Mesothelial cell of epicardium (in vitro differentiated cells): ENCODE measurements at regions not wholly inside any gene's neighbourhood (a gene's known extent, or its start where the extent isn't known, plus 50 kb on each side); places are given as distances from the start of the nearest gene placed in this dataset.

Experiments used
- DNase-seq, 2 experiments: peaks; one replicate each; pipeline ENCODE4 v3.0.0; 2021; ENCODE audit warnings: low spot score in 2 of 2; ENCODE audit not compliant: unreplicated experiment in 2 of 2
- H3K27ac Mint-ChIP-seq: 2 replicates; pipeline ENCODE4 v1.8.0; 2021; ENCODE audit warnings: mixed read lengths
- H3K27me3 Mint-ChIP-seq: 2 replicates; pipeline ENCODE4 v1.8.0; 2021; ENCODE audit warnings: low read depth, mixed read lengths
- H3K36me3 Mint-ChIP-seq: 2 replicates; pipeline ENCODE4 v1.8.0; 2021; ENCODE audit warnings: mixed read lengths
- H3K4me1 Mint-ChIP-seq: 2 replicates; pipeline ENCODE4 v1.8.0; 2021; ENCODE audit warnings: mixed read lengths
- H3K4me3 Mint-ChIP-seq: 2 replicates; pipeline ENCODE4 v1.8.0; 2021; ENCODE audit warnings: mild to moderate bottlenecking, moderate library complexity, mixed read lengths
- H3K9me3 Mint-ChIP-seq: 2 replicates; pipeline ENCODE4 v1.8.0; 2021; ENCODE audit warnings: mixed read lengths
- TF ChIP-seq, protein P1 (sequence below): fragments of 200-600 bp; sonication (generic); IDR thresholded peaks from one replicate; pipeline ENCODE4 v1.5.0; 2021; ENCODE audit warnings: antibody characterized with exemption; ENCODE audit not compliant: unreplicated experiment

DNA sequence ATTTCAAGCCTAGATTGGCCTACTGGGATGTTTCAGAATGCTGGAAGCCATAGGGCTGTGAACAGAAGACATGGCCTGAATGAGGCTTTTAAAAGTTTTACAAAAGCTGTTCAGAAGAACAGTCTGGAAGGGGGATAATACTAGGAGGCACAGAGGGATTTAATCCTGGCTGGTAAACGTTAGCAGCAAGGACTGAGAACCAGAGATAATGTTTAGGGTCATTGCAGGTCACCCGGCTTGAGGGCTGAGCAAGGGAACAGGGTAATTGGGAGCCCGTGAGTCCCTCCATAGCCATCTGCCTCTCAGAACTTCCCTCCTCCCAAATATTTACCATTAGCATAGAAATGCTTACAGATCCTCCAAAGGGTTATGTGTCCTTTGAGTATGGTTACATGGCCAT is 765.4 kb downstream of the TMEM182 start:
- no peaks in the 10 kb centered on the region for H3K4me1 Mint-ChIP-seq
- no peak for DNase-seq
- no peak overlapping the region for H3K27ac Mint-ChIP-seq
- no peaks in the 10 kb centered on the region for H3K36me3 Mint-ChIP-seq
- H3K9me3 Mint-ChIP-seq = peaks cover 4% of the 10 kb centered on the region
- TF ChIP-seq, protein P1, sequence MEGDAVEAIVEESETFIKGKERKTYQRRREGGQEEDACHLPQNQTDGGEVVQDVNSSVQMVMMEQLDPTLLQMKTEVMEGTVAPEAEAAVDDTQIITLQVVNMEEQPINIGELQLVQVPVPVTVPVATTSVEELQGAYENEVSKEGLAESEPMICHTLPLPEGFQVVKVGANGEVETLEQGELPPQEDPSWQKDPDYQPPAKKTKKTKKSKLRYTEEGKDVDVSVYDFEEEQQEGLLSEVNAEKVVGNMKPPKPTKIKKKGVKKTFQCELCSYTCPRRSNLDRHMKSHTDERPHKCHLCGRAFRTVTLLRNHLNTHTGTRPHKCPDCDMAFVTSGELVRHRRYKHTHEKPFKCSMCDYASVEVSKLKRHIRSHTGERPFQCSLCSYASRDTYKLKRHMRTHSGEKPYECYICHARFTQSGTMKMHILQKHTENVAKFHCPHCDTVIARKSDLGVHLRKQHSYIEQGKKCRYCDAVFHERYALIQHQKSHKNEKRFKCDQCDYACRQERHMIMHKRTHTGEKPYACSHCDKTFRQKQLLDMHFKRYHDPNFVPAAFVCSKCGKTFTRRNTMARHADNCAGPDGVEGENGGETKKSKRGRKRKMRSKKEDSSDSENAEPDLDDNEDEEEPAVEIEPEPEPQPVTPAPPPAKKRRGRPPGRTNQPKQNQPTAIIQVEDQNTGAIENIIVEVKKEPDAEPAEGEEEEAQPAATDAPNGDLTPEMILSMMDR = no peak
- H3K27me3 Mint-ChIP-seq = no peaks in the 10 kb centered on the region
- no peak overlapping the region for H3K4me3 Mint-ChIP-seq

DNA sequence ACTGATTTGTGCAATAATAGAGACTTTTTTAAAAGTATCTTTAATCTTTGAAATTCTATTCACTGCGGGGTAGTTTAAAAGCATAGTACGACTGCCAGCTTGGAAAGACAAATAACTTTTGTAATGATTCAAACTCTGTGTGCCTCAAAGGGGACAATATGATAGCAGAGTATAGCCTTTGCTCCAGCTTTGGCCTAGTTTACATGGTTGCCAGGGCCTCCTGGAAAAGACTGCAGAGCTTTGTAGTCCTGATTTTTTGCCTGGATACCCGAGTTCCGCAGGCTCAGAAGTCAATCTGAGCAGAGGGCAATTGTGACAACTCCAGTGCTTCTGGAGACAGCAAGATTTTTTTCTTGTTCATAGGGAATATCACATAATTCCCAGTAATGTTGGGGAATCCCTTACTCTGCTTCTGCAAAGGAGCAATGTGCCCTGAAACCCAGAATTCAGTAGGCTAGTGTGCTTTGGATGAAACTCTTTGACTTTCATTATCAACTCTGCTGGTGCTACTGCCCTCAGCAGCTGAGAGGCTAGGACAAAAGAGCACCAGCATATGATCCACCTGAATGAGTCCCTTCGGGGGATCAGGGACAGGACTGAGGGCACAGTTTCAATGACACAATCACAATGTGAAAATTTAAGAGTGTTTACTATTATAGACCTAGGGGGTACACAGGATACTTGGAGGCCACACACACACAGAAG is 768.1 kb downstream of the TMEM182 start:
- no peak overlapping the region for H3K27ac Mint-ChIP-seq
- DNase-seq = no peak
- H3K36me3 Mint-ChIP-seq = no peaks in the 10 kb centered on the region
- H3K27me3 Mint-ChIP-seq = no peaks in the 10 kb centered on the region
- H3K4me3 Mint-ChIP-seq = no peak overlapping the region
- TF ChIP-seq, protein P1 = no peak
- peaks cover 26% of the 10 kb centered on the region for H3K9me3 Mint-ChIP-seq
- H3K4me1 Mint-ChIP-seq = no peaks in the 10 kb centered on the region

DNA sequence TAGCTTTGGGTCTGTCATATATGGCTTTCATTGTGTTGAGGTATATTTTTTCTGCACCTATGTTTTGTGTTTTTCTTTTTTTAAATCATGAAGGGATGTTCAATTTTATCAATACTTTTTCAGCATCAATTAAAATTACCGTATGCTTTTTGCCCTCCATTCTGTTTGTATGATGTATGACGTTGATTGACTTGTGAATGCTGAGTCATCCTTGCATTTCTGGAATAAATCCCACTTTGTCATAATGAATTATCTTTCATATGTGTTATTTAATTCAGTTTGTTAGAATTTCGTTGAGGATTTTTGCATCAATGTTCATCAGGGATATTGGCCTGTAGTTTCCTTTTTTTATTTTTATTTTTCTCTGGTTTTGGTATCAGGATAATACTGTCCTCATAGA is 790.9 kb downstream of the TMEM182 start:
- Mint-ChIP-seq H3K27me3 (no peaks in the 10 kb centered on the region), H3K9me3 (peaks cover 17% of the 10 kb centered on the region), H3K4me1 (no peaks in the 10 kb centered on the region), H3K36me3 (no peaks in the 10 kb centered on the region), H3K4me3 (no peak overlapping the region), H3K27ac (no peak overlapping the region)
- TF ChIP-seq, protein P1 = no peak
- no peak for DNase-seq

DNA sequence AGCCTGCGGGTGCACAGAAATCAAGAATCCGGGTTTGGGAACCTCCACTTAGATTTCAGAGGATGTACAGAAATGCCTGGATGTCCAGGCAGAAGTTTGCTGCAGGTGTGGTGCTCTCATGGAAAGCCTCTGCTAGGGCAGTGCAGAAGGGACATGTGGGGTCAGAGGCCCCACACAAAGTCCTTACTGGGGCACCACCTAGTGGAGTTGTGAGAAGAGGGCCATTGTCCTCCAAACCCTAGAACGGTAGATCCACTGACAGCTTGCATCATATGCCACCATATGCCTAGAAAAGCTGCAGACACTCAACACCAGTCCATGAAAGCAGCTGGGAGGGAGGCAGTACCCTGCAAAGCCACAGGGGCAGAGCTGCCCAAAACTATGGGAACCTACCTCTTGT is 833.0 kb downstream of the TMEM182 start:
- Mint-ChIP-seq H3K9me3 (peaks cover 73% of the 10 kb centered on the region), H3K4me1 (no peaks in the 10 kb centered on the region), H3K4me3 (no peak overlapping the region), H3K27me3 (no peaks in the 10 kb centered on the region), H3K27ac (no peak overlapping the region), H3K36me3 (no peaks in the 10 kb centered on the region)
- no peak for DNase-seq
- TF ChIP-seq, protein P1 = no peak

DNA sequence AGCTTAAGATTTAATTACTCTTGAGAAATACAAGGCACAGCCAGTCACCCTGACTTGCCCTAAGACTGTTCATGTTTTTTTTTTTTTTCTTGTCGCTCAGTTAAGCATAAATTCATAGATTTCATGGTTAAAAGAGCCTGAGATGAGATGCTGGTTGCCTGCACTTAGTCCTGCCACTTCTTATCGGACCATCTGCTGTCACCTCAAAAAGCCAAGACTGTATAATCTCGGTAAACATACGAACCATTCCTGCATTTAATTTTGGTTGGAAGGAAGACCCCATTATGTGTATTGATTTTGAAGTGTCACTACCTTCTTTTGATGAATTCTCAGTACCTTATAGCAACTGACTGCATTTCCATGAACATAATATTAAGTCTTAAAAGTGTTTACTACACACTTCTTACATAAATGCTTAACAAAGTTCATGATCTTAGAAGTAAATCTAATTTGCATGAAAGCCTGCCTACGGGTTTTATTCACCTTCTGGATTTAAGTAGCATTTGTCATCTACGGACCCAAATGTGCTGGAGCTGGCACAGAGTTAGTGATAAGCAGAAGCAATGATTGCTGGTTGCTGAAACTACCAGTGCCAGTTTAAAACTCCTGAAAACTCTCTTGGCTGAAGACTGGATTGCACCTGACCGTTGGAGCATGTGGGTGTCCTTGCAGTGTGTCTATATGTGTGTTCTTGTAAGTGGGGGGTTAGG is 843.4 kb downstream of the TMEM182 start:
- Mint-ChIP-seq H3K4me1 (no peaks in the 10 kb centered on the region), H3K9me3 (peaks cover 26% of the 10 kb centered on the region), H3K4me3 (no peak overlapping the region), H3K36me3 (no peaks in the 10 kb centered on the region), H3K27ac (no peak overlapping the region), H3K27me3 (no peaks in the 10 kb centered on the region)
- no peak for DNase-seq
- TF ChIP-seq, protein P1 = no peak
